ENCODE measurements at regions not wholly inside any gene's neighbourhood (a gene's known extent, or its start where the extent isn't known, plus 50 kb on each side); places are given as distances from the start of the nearest gene placed in this dataset.

- DNase-seq, result no peak
These were observed 89.6 kb downstream of the INSIG2 start for GRCh38 chr2:118177884-118178283.

- DNase-seq, result no peak
These were observed 89.0 kb downstream of the INSIG2 start for GRCh38 chr2:118177318-118177717.

DNA sequence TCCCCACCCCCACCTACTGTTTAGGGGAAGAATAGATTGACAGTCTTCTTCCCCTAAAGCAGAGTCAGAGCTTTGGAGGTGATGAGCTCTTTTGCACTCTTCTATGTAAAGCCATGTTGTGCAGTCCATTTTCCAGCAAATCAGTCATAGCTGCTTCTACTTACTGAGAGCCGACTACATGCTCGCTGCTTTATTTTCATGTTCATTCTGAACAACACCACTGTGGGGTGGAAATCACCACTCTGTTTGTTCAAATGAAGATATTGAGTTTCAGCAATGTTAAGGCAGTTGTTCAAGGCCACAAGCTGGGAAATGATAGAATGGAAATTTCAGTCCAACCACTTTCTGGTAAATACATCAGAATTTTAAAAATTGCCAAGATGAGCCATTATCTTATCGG, 88.3 kb downstream of the INSIG2 start:
- DNase-seq, result no peak

- DNase-seq, result no peak
These were observed 83.3 kb downstream of the INSIG2 start for GRCh38 chr2:118171546-118171945.

GRCh38 chr2:118169359-118170005, 81.2 kb downstream of the INSIG2 start:
- DNase-seq, result no peak

GRCh38 chr2:118168615-118169014, 80.3 kb downstream of the INSIG2 start:
- peak in 1 of 2 experiments; percentile 53 for DNase-seq

- DNase-seq, result no peak
These were observed 78.8 kb downstream of the INSIG2 start for GRCh38 chr2:118167026-118167425.

DNA sequence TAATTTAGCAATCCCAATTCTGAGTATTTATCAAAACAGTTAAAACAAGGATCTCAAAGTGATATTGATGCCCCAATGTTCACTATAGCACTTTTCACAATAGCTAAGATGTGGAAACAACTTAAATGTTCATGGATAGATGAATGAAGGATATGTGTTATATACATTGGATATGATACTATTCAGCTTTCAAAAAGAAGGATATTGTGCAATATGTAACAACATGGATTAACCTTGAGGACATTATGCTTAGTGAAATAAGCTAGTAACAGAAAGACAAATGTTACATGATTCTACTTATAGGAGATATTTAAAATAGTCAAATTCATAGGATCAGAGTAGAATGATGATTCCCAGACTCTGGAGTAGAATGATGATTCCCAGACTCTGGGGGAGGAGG, 78.0 kb downstream of the INSIG2 start:
- DNase-seq, result no peak

DNA sequence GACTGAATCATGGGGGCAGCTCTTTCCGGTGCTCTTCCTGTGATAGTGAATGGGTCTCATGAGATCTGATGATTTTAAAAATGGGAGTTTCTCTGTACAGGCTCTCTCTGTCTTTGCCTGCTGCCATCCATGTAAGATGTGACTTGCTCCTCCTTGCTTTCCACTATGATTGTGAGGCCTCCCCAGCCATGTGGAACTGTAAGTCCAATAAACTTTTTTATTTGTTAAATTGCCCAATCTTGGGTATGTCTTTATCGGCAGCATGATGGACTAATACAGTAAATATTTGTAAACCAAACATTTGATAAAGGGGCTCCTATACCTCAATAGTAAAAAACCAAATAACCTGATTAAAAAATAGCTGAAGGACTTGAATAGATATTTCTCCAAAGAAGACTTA, 77.3 kb downstream of the INSIG2 start:
- DNase-seq, result no peak
